GM12878 (cell line): ENCODE measurements at regions not wholly inside any gene's neighbourhood (a gene's known extent, or its start where the extent isn't known, plus 50 kb on each side); places are given as distances from the start of the nearest gene placed in this dataset.

Source experiments
- ATAC-seq: fragments of 200-7000 bp; cut with Tn5 transposase; 3 replicates; pipeline ENCODE4 v1.9.1; 2020; ENCODE audit warnings: mild to moderate bottlenecking, moderate library complexity
- BruUV-seq: library from RNA; stranded (reverse); fragments of 400-500 nt; replicated peaks from 2 replicates; lab custom pipeline; 2021; lab: Mats Ljungman, UMichigan
- CTCF ChIA-PET: fragments of 300-600 bp; sonication (Branson Sonifier 250); formaldehyde crosslinking; extraction: SDS; loops from one replicate; lab custom pipeline; 2021; ENCODE audit warnings: inconsistent platforms; lab: Yijun Ruan, JAX
- POLR2A ChIA-PET: fragments of 350-600 bp; formaldehyde crosslinking; extraction: SDS; loops from one replicate; lab custom pipeline; 2021; ENCODE audit warnings: inconsistent platforms; lab: Charles Lee
- RAD21 ChIA-PET: fragments of 300-600 bp; sonication (Branson Sonifier 250); formaldehyde crosslinking; loops from one replicate; lab custom pipeline; 2023; ENCODE audit warnings: antibody characterized with exemption; ENCODE audit not compliant: unreplicated experiment; lab: Charles Lee
- SMC1A ChIA-PET: fragments of 300-600 bp; sonication (Branson Sonifier 250); formaldehyde crosslinking; loops from one replicate; lab custom pipeline; 2023; ENCODE audit not compliant: unreplicated experiment, uncharacterized antibody; lab: Charles Lee
- DNase-seq: peaks from one replicate; pipeline ENCODE4 v3.0.0-alpha.2; 2011; ENCODE audit warnings: low read depth, low spot score
- FAIRE-seq: peaks from 3 replicates; lab custom pipeline; 2011; peaks lifted over from hg19 to GRCh38; lab: Jason Lieb, UNC
- H2AFZ ChIP-seq: 2 replicates; pipeline ENCODE4 v1.6.0; 2011; ENCODE audit warnings: low read depth, low read length, control low read depth; ENCODE audit not compliant: control insufficient read depth
- H3K27ac ChIP-seq: 2 replicates; pipeline ENCODE4 v1.5.1; 2011; ENCODE audit warnings: control low read depth; ENCODE audit not compliant: control insufficient read depth, insufficient read depth
- H3K27me3 ChIP-seq, 2 experiments: replicated peaks in 1 of 2; 2 replicates each; pipeline versions ENCODE4 v1.6.0 to v1.6.1; 2011; ENCODE audit warnings: low read length in 1 of 2; ENCODE audit not compliant: control insufficient read depth in 2 of 2, insufficient read depth in 2 of 2
- H3K36me3 ChIP-seq, 2 experiments: 2 replicates each; pipeline ENCODE4 v1.5.1; 2011; ENCODE audit warnings: low read length in 1 of 2; ENCODE audit not compliant: control insufficient read depth in 2 of 2, insufficient read depth in 2 of 2
- H3K4me1 ChIP-seq: 2 replicates; pipeline ENCODE4 v1.6.1; 2011; ENCODE audit warnings: mild to moderate bottlenecking, low read length, moderate library complexity, mixed read lengths; ENCODE audit not compliant: control insufficient read depth, insufficient read depth
- H3K4me2 ChIP-seq: 2 replicates; pipeline ENCODE4 v1.6.0; 2011; ENCODE audit warnings: control low read depth; ENCODE audit not compliant: control insufficient read depth, insufficient read depth
- H3K4me3 ChIP-seq: fragments of 200-600 bp; sonication (generic); 2 replicates; pipeline ENCODE4 v1.5.1; 2016
- H3K79me2 ChIP-seq: 2 replicates; pipeline ENCODE4 v1.6.0; 2011; ENCODE audit warnings: low read length; ENCODE audit not compliant: control insufficient read depth, insufficient read depth
- H3K9ac ChIP-seq: 2 replicates; pipeline ENCODE4 v1.8.0; 2011; ENCODE audit warnings: low read length, control low read depth, mixed read lengths; ENCODE audit not compliant: control insufficient read depth, insufficient read depth
- H3K9me3 ChIP-seq: replicated peaks from 3 replicates; pipeline ENCODE4 v1.5.1; 2011; ENCODE audit warnings: mild to moderate bottlenecking, low read length; ENCODE audit not compliant: control insufficient read depth, insufficient read depth
- H4K20me1 ChIP-seq: 2 replicates; pipeline ENCODE4 v1.6.0; 2011; ENCODE audit not compliant: control insufficient read depth, insufficient read depth
- BRCA1 ChIP-seq: IDR thresholded peaks from 2 replicates; pipeline ENCODE4 v1.6.1; 2011; ENCODE audit warnings: low read depth, low read length, improper control_type of control experiment
- CHD4 ChIP-seq: fragments of 200-600 bp; sonication (generic); IDR thresholded peaks from 2 replicates; pipeline ENCODE4 v1.6.1; 2016; ENCODE audit warnings: mild to moderate bottlenecking
- NBN ChIP-seq: fragments of 450-650 bp; IDR thresholded peaks from 2 replicates; pipeline ENCODE4 v1.6.1; 2016
- POLR2AphosphoS5 ChIP-seq: IDR thresholded peaks from 2 replicates; pipeline ENCODE4 v1.6.1; 2011; ENCODE audit warnings: mild to moderate bottlenecking, low read length, inconsistent platforms
- STAT1 ChIP-seq: fragments of 450-650 bp; conservative IDR thresholded peaks from 2 replicates; pipeline ENCODE4 v1.6.1; 2014; ENCODE audit warnings: antibody characterized with exemption, mild to moderate bottlenecking
- SUZ12 ChIP-seq: fragments of 200-600 bp; sonication (generic); IDR thresholded peaks from one replicate; pipeline ENCODE4 v1.6.1; 2018; ENCODE audit warnings: antibody characterized with exemption, mild to moderate bottlenecking; ENCODE audit not compliant: unreplicated experiment
- WGBS: methylation state at CpG from one replicate; pipeline ENCODE4 v1.1.6; 2016; ENCODE audit warnings: low lambda C conversion rate; ENCODE audit not compliant: insufficient replicate concordance, insufficient coverage; ENCODE audit errors: missing lambda C conversion rate; 5-methylcytosine and 5-hydroxymethylcytosine counted together
- in situ Hi-C: fragments of 300-500 bp; cut with MboI; formaldehyde crosslinking; loops from 9 replicates; pipeline ENCODE4 v1.14.3; 2018; ENCODE audit warnings: mixed read lengths
- intact Hi-C: fragments of 100-400 bp; cut with micrococcal nuclease; formaldehyde crosslinking; loops from one replicate; pipeline ENCODE4 v1.14.2; 2022; ENCODE audit not compliant: unreplicated experiment
- TF ChIP-seq, protein P1 (sequence below): fragments of 150-350 bp; IDR thresholded peaks from 2 replicates; pipeline ENCODE4 v1.6.1; 2016; ENCODE audit warnings: low read depth, low read length
- TF ChIP-seq, protein P2 (sequence below): fragments of 450-650 bp; IDR thresholded peaks from 2 replicates; pipeline ENCODE4 v1.6.1; 2017; ENCODE audit warnings: borderline replicate concordance
- TF ChIP-seq, protein P3 (sequence below), 3 experiments: IDR thresholded peaks in 2 of 3; conservative IDR thresholded peaks in 1 of 3; 2 replicates each; pipeline ENCODE4 v1.5.1; 2011; ENCODE audit warnings: low read depth in 3 of 3, low read length in 3 of 3, mild to moderate bottlenecking in 3 of 3, control low read depth in 2 of 3, moderate library complexity in 2 of 3, inconsistent platforms in 1 of 3, mixed read lengths in 1 of 3; ENCODE audit not compliant: control insufficient read depth in 2 of 3, insufficient read depth in 1 of 3; ENCODE audit errors: extremely low read depth in 1 of 3
- TF ChIP-seq, protein P4 (sequence below): fragments of 450-650 bp; IDR thresholded peaks from 2 replicates; pipeline ENCODE4 v1.6.1; 2017; ENCODE audit warnings: mild to moderate bottlenecking, moderate library complexity

DNA sequence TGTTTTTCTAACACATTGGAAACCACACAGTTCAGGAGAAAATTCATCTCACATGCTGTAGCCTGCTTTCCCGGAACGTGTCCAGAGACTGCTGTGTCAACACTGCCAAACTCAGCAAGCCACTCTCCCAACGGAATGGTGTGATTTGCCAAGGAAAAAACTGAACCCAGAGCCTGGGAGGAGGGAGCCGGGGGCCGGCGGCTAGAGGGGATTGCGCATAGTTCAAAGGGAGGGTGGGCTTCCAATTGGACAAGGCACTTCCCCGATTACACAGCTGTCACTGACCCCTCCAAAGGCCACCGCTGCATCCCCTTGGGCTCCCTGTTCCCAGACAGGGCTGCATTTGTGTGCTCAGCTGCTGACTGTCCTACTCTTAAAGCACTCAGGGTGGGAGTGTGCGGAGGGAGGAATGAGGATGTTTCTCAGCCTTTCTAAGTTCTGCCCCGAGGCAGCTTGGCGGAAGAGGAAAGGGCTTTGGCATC, 256.2 kb downstream of the ZNF621 start:
- WGBS: 65% methylated on average over 11 of the region's 12 CpGs
- no peak for DNase-seq
- no peak overlapping the region for H3K4me2 ChIP-seq
- no peaks in the 10 kb centered on the region for H3K79me2 ChIP-seq
- POLR2A ChIA-PET: no interaction called here
- no peak overlapping the region for H2AFZ ChIP-seq
- H3K27ac ChIP-seq: no peak overlapping the region
- no peak overlapping the region for H3K4me3 ChIP-seq
- no peak for FAIRE-seq
- no peaks in the 10 kb centered on the region for H3K4me1 ChIP-seq
- ATAC-seq: no peak
- no peaks in the 10 kb centered on the region; the same call in 2 of the 3 replicates for H3K9me3 ChIP-seq
- RAD21 ChIA-PET: no interaction called here
- H3K27me3 ChIP-seq: no peaks in the 10 kb centered on the region; a peak in 1 of 4 replicates
- no peaks in the 10 kb centered on the region; the same call in 1 of the 2 replicates for H4K20me1 ChIP-seq
- SMC1A ChIA-PET: no interaction called here
- BruUV-seq: no TSS peak
- no peaks in the 10 kb centered on the region for H3K36me3 ChIP-seq
- no peak overlapping the region for H3K9ac ChIP-seq
- intact Hi-C loops (no loop called here), in situ Hi-C loops (no loop called here)
- CTCF ChIA-PET: no interaction called here
- TF ChIP-seq, protein P1, sequence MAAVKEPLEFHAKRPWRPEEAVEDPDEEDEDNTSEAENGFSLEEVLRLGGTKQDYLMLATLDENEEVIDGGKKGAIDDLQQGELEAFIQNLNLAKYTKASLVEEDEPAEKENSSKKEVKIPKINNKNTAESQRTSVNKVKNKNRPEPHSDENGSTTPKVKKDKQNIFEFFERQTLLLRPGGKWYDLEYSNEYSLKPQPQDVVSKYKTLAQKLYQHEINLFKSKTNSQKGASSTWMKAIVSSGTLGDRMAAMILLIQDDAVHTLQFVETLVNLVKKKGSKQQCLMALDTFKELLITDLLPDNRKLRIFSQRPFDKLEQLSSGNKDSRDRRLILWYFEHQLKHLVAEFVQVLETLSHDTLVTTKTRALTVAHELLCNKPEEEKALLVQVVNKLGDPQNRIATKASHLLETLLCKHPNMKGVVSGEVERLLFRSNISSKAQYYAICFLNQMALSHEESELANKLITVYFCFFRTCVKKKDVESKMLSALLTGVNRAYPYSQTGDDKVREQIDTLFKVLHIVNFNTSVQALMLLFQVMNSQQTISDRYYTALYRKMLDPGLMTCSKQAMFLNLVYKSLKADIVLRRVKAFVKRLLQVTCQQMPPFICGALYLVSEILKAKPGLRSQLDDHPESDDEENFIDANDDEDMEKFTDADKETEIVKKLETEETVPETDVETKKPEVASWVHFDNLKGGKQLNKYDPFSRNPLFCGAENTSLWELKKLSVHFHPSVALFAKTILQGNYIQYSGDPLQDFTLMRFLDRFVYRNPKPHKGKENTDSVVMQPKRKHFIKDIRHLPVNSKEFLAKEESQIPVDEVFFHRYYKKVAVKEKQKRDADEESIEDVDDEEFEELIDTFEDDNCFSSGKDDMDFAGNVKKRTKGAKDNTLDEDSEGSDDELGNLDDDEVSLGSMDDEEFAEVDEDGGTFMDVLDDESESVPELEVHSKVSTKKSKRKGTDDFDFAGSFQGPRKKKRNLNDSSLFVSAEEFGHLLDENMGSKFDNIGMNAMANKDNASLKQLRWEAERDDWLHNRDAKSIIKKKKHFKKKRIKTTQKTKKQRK: no peak
- TF ChIP-seq STAT1: no peak
- no peak for TF ChIP-seq POLR2AphosphoS5
- TF ChIP-seq BRCA1: no peak
- TF ChIP-seq, protein P2, sequence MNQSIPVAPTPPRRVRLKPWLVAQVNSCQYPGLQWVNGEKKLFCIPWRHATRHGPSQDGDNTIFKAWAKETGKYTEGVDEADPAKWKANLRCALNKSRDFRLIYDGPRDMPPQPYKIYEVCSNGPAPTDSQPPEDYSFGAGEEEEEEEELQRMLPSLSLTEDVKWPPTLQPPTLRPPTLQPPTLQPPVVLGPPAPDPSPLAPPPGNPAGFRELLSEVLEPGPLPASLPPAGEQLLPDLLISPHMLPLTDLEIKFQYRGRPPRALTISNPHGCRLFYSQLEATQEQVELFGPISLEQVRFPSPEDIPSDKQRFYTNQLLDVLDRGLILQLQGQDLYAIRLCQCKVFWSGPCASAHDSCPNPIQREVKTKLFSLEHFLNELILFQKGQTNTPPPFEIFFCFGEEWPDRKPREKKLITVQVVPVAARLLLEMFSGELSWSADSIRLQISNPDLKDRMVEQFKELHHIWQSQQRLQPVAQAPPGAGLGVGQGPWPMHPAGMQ: no peak
- no peak for TF ChIP-seq CHD4
- no peak for TF ChIP-seq NBN
- TF ChIP-seq, protein P3, sequence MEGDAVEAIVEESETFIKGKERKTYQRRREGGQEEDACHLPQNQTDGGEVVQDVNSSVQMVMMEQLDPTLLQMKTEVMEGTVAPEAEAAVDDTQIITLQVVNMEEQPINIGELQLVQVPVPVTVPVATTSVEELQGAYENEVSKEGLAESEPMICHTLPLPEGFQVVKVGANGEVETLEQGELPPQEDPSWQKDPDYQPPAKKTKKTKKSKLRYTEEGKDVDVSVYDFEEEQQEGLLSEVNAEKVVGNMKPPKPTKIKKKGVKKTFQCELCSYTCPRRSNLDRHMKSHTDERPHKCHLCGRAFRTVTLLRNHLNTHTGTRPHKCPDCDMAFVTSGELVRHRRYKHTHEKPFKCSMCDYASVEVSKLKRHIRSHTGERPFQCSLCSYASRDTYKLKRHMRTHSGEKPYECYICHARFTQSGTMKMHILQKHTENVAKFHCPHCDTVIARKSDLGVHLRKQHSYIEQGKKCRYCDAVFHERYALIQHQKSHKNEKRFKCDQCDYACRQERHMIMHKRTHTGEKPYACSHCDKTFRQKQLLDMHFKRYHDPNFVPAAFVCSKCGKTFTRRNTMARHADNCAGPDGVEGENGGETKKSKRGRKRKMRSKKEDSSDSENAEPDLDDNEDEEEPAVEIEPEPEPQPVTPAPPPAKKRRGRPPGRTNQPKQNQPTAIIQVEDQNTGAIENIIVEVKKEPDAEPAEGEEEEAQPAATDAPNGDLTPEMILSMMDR (IDR thresholded peaks at IDR 0.05 in 2 of 3, conservative IDR thresholded peaks at IDR 0.05 in 1 of 3; ENCODE audit: control insufficient read depth in 2 of 3, extremely low read depth in 1 of 3, insufficient read depth in 1 of 3, low read depth in 3 of 3, low read length in 3 of 3): no peak
- no peak for TF ChIP-seq SUZ12
- TF ChIP-seq, protein P4, sequence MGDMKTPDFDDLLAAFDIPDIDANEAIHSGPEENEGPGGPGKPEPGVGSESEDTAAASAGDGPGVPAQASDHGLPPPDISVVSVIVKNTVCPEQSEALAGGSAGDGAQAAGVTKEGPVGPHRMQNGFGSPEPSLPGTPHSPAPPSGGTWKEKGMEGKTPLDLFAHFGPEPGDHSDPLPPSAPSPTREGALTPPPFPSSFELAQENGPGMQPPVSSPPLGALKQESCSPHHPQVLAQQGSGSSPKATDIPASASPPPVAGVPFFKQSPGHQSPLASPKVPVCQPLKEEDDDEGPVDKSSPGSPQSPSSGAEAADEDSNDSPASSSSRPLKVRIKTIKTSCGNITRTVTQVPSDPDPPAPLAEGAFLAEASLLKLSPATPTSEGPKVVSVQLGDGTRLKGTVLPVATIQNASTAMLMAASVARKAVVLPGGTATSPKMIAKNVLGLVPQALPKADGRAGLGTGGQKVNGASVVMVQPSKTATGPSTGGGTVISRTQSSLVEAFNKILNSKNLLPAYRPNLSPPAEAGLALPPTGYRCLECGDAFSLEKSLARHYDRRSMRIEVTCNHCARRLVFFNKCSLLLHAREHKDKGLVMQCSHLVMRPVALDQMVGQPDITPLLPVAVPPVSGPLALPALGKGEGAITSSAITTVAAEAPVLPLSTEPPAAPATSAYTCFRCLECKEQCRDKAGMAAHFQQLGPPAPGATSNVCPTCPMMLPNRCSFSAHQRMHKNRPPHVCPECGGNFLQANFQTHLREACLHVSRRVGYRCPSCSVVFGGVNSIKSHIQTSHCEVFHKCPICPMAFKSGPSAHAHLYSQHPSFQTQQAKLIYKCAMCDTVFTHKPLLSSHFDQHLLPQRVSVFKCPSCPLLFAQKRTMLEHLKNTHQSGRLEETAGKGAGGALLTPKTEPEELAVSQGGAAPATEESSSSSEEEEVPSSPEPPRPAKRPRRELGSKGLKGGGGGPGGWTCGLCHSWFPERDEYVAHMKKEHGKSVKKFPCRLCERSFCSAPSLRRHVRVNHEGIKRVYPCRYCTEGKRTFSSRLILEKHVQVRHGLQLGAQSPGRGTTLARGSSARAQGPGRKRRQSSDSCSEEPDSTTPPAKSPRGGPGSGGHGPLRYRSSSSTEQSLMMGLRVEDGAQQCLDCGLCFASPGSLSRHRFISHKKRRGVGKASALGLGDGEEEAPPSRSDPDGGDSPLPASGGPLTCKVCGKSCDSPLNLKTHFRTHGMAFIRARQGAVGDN: no peak
